ENCODE measurements at regions not wholly inside any gene's neighbourhood (a gene's known extent, or its start where the extent isn't known, plus 50 kb on each side); places are given as distances from the start of the nearest gene placed in this dataset.

- CTCF ChIA-PET = no interaction called here
- POLR2A ChIA-PET = no interaction called here
- 0 out of 2 replicates have a peak, but pooled peaks cover 3% of the 10 kb centered on the region for H3K9me3 Mint-ChIP-seq
- no peak for ATAC-seq
- H3K4me1 Mint-ChIP-seq = peaks cover 19% of the 10 kb centered on the region
- no peak overlapping the region for H3K4me3 Mint-ChIP-seq
- no peaks in the 10 kb centered on the region for H3K27me3 Mint-ChIP-seq (ENCODE audit: low read depth)
- DNase-seq (ENCODE audit: low spot score) = no peak
- TF ChIP-seq OVOL2 (CRISPR knock-in tag; IDR thresholded peaks at IDR 0.05; ENCODE audit: borderline replicate concordance) = no peak
- TF ChIP-seq, protein P1, sequence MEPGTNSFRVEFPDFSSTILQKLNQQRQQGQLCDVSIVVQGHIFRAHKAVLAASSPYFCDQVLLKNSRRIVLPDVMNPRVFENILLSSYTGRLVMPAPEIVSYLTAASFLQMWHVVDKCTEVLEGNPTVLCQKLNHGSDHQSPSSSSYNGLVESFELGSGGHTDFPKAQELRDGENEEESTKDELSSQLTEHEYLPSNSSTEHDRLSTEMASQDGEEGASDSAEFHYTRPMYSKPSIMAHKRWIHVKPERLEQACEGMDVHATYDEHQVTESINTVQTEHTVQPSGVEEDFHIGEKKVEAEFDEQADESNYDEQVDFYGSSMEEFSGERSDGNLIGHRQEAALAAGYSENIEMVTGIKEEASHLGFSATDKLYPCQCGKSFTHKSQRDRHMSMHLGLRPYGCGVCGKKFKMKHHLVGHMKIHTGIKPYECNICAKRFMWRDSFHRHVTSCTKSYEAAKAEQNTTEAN (CRISPR knock-in tag; IDR thresholded peaks at IDR 0.05) = no peak
- no peak for TF ChIP-seq ELF4 (CRISPR knock-in tag; IDR thresholded peaks at IDR 0.05; ENCODE audit: low read depth)
- no peak for TF ChIP-seq CREB1 (CRISPR knock-in tag; IDR thresholded peaks at IDR 0.05)
- TF ChIP-seq ZNF671 (CRISPR knock-in tag; IDR thresholded peaks at IDR 0.05) = no peak
- TF ChIP-seq ZNF219 (CRISPR knock-in tag; IDR thresholded peaks at IDR 0.05; ENCODE audit: borderline replicate concordance) = no peak
- no peak overlapping the region for H3K27ac Mint-ChIP-seq
- no peaks in the 10 kb centered on the region for H3K36me3 Mint-ChIP-seq
These were observed 98.6 kb upstream of the TLE1 start for GRCh38 chr9:81787747-81788632.

DNA sequence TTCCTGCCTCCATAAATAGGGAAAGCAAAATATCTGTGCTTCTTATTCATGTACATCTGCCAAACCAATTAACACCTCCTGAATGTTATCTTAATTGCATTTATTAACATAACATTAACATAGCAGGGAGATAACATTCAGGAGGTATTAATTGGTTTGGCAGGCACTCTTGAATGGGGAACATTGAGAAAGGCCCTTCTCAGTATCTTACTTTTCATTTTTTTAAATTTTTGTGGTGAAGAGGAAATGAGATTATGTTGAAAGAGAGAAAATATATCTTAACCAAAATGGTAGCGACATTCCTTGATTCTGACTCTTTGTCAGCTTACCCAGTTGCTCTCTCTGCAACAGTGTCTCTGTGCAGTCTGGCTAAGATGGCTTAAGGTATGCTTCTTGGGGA, 100.4 kb upstream of the TLE1 start:
- H3K27ac Mint-ChIP-seq = no peak overlapping the region
- no peak for ATAC-seq
- H3K9me3 Mint-ChIP-seq = no peaks in the 10 kb centered on the region
- H3K36me3 Mint-ChIP-seq = no peaks in the 10 kb centered on the region
- no peak for DNase-seq (ENCODE audit: low spot score)
- no peak overlapping the region for H3K4me3 Mint-ChIP-seq
- POLR2A ChIA-PET = no interaction called here
- H3K4me1 Mint-ChIP-seq = peaks cover 8% of the 10 kb centered on the region
- H3K27me3 Mint-ChIP-seq (ENCODE audit: low read depth) = no peaks in the 10 kb centered on the region; the same call in 1 of the 2 replicates
- CTCF ChIA-PET = no interaction called here
- TF ChIP-seq ZNF317 (CRISPR knock-in tag; IDR thresholded peaks at IDR 0.05; ENCODE audit: borderline replicate concordance, low read depth) = no peak
- TF ChIP-seq, protein P2, sequence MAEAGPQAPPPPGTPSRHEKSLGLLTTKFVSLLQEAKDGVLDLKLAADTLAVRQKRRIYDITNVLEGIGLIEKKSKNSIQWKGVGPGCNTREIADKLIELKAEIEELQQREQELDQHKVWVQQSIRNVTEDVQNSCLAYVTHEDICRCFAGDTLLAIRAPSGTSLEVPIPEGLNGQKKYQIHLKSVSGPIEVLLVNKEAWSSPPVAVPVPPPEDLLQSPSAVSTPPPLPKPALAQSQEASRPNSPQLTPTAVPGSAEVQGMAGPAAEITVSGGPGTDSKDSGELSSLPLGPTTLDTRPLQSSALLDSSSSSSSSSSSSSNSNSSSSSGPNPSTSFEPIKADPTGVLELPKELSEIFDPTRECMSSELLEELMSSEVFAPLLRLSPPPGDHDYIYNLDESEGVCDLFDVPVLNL (CRISPR knock-in tag; IDR thresholded peaks at IDR 0.05; ENCODE audit: borderline replicate concordance, low read depth) = no peak
- TF ChIP-seq NR2C2 (CRISPR knock-in tag; IDR thresholded peaks at IDR 0.05) = no peak
- TF ChIP-seq ESRRA (CRISPR knock-in tag; IDR thresholded peaks at IDR 0.05; ENCODE audit: borderline replicate concordance) = no peak
- TF ChIP-seq MXD4 (CRISPR knock-in tag; IDR thresholded peaks at IDR 0.05; ENCODE audit: borderline replicate concordance) = no peak
- TF ChIP-seq, protein P3, sequence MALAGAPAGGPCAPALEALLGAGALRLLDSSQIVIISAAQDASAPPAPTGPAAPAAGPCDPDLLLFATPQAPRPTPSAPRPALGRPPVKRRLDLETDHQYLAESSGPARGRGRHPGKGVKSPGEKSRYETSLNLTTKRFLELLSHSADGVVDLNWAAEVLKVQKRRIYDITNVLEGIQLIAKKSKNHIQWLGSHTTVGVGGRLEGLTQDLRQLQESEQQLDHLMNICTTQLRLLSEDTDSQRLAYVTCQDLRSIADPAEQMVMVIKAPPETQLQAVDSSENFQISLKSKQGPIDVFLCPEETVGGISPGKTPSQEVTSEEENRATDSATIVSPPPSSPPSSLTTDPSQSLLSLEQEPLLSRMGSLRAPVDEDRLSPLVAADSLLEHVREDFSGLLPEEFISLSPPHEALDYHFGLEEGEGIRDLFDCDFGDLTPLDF (CRISPR knock-in tag; IDR thresholded peaks at IDR 0.05) = no peak
- TF ChIP-seq SP1 (CRISPR knock-in tag; conservative IDR thresholded peaks at IDR 0.05) = no peak
- TF ChIP-seq JAZF1 (CRISPR knock-in tag; IDR thresholded peaks at IDR 0.05) = no peak
- no peak for TF ChIP-seq GRHL2 (CRISPR knock-in tag; IDR thresholded peaks at IDR 0.05; ENCODE audit: insufficient replicate concordance, severe bottlenecking)
- no peak for TF ChIP-seq ZNF425 (CRISPR knock-in tag; conservative IDR thresholded peaks at IDR 0.05)
- TF ChIP-seq, protein P4, sequence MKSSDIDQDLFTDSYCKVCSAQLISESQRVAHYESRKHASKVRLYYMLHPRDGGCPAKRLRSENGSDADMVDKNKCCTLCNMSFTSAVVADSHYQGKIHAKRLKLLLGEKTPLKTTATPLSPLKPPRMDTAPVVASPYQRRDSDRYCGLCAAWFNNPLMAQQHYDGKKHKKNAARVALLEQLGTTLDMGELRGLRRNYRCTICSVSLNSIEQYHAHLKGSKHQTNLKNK (CRISPR knock-in tag; IDR thresholded peaks at IDR 0.05) = no peak
- TF ChIP-seq, protein P5, sequence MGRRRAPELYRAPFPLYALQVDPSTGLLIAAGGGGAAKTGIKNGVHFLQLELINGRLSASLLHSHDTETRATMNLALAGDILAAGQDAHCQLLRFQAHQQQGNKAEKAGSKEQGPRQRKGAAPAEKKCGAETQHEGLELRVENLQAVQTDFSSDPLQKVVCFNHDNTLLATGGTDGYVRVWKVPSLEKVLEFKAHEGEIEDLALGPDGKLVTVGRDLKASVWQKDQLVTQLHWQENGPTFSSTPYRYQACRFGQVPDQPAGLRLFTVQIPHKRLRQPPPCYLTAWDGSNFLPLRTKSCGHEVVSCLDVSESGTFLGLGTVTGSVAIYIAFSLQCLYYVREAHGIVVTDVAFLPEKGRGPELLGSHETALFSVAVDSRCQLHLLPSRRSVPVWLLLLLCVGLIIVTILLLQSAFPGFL (CRISPR knock-in tag; IDR thresholded peaks at IDR 0.05; ENCODE audit: borderline replicate concordance) = no peak
- TF ChIP-seq, protein P6, sequence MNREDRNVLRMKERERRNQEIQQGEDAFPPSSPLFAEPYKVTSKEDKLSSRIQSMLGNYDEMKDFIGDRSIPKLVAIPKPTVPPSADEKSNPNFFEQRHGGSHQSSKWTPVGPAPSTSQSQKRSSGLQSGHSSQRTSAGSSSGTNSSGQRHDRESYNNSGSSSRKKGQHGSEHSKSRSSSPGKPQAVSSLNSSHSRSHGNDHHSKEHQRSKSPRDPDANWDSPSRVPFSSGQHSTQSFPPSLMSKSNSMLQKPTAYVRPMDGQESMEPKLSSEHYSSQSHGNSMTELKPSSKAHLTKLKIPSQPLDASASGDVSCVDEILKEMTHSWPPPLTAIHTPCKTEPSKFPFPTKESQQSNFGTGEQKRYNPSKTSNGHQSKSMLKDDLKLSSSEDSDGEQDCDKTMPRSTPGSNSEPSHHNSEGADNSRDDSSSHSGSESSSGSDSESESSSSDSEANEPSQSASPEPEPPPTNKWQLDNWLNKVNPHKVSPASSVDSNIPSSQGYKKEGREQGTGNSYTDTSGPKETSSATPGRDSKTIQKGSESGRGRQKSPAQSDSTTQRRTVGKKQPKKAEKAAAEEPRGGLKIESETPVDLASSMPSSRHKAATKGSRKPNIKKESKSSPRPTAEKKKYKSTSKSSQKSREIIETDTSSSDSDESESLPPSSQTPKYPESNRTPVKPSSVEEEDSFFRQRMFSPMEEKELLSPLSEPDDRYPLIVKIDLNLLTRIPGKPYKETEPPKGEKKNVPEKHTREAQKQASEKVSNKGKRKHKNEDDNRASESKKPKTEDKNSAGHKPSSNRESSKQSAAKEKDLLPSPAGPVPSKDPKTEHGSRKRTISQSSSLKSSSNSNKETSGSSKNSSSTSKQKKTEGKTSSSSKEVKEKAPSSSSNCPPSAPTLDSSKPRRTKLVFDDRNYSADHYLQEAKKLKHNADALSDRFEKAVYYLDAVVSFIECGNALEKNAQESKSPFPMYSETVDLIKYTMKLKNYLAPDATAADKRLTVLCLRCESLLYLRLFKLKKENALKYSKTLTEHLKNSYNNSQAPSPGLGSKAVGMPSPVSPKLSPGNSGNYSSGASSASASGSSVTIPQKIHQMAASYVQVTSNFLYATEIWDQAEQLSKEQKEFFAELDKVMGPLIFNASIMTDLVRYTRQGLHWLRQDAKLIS (CRISPR knock-in tag; IDR thresholded peaks at IDR 0.05; ENCODE audit: borderline replicate concordance) = no peak
- TF ChIP-seq PRRX2 (CRISPR knock-in tag; IDR thresholded peaks at IDR 0.05) = no peak
- no peak for TF ChIP-seq ZBTB21 (CRISPR knock-in tag; IDR thresholded peaks at IDR 0.05; ENCODE audit: borderline replicate concordance)

Data from WTC11 (cell line).